SK-N-SH treated with all-trans-retinoic acid at 6 μM for 48 hours (cell line): ENCODE measurements at regions not wholly inside any gene's neighbourhood (a gene's known extent, or its start where the extent isn't known, plus 50 kb on each side); places are given as distances from the start of the nearest gene placed in this dataset.

Experiments
- ARNTL ChIP-seq: fragments of 450-650 bp; formaldehyde crosslinking; IDR thresholded peaks from 2 replicates; pipeline ENCODE4 v1.5.0; 2020; ENCODE audit warnings: low read depth, mild to moderate bottlenecking, moderate library complexity, borderline replicate concordance
- BACH2 ChIP-seq: fragments of 250-450 bp; sonication (Bioruptor Pico); IDR thresholded peaks from 2 replicates; pipeline ENCODE4 v1.9.0; 2021; ENCODE audit warnings: mild to moderate bottlenecking, borderline replicate concordance
- GLIS3 ChIP-seq: fragments of 250-450 bp; sonication (Bioruptor Pico); IDR thresholded peaks from 2 replicates; pipeline ENCODE4 v1.5.0; 2020; ENCODE audit warnings: mild to moderate bottlenecking, moderate library complexity
- OSR1 ChIP-seq: fragments of 250-450 bp; sonication (Bioruptor Pico); IDR thresholded peaks from 2 replicates; pipeline ENCODE4 v1.8.0; 2022; ENCODE audit warnings: moderate library complexity, mild to moderate bottlenecking, inconsistent platforms
- PPARA ChIP-seq: fragments of 250-450 bp; sonication (Bioruptor Pico); IDR thresholded peaks from 2 replicates; pipeline ENCODE4 v1.5.0; 2020; ENCODE audit warnings: mild to moderate bottlenecking, borderline replicate concordance
- RARB ChIP-seq: fragments of 250-450 bp; sonication (Bioruptor Pico); IDR thresholded peaks from 2 replicates; pipeline ENCODE4 v1.8.0; 2021; ENCODE audit warnings: mild to moderate bottlenecking, moderate library complexity
- TOX ChIP-seq: fragments of 250-450 bp; sonication (Bioruptor Pico); IDR thresholded peaks from 2 replicates; pipeline ENCODE4 v1.8.0; 2021; ENCODE audit warnings: mild to moderate bottlenecking, moderate library complexity, borderline replicate concordance
- TSHZ2 ChIP-seq: fragments of 250-450 bp; sonication (Bioruptor Pico); IDR thresholded peaks from 2 replicates; pipeline ENCODE4 v1.5.0; 2020; ENCODE audit warnings: mild to moderate bottlenecking, moderate library complexity
- ZFP3 ChIP-seq: fragments of 250-450 bp; sonication (Bioruptor Pico); IDR thresholded peaks from 2 replicates; pipeline ENCODE4 v1.5.0; 2020; ENCODE audit warnings: mild to moderate bottlenecking, moderate library complexity
- ZNF70 ChIP-seq: fragments of 450-650 bp; formaldehyde crosslinking; IDR thresholded peaks from 2 replicates; pipeline ENCODE4 v1.5.0; 2020; ENCODE audit warnings: mild to moderate bottlenecking, moderate library complexity

GRCh38 chr2:23127465-23127864, 257.5 kb upstream of the KLHL29 start:
- TF ChIP-seq ARNTL (CRISPR knock-in tag) (no peak), PPARA (CRISPR knock-in tag) (no peak), TSHZ2 (CRISPR knock-in tag) (no peak), RARB (CRISPR knock-in tag) (no peak), ZFP3 (no peak), ZNF70 (CRISPR knock-in tag) (no peak), TOX (CRISPR knock-in tag) (no peak), OSR1 (CRISPR knock-in tag) (no peak), BACH2 (CRISPR knock-in tag) (no peak), GLIS3 (CRISPR knock-in tag) (no peak)
